ENCODE measurements at regions not wholly inside any gene's neighbourhood (a gene's known extent, or its start where the extent isn't known, plus 50 kb on each side); places are given as distances from the start of the nearest gene placed in this dataset.

DNA sequence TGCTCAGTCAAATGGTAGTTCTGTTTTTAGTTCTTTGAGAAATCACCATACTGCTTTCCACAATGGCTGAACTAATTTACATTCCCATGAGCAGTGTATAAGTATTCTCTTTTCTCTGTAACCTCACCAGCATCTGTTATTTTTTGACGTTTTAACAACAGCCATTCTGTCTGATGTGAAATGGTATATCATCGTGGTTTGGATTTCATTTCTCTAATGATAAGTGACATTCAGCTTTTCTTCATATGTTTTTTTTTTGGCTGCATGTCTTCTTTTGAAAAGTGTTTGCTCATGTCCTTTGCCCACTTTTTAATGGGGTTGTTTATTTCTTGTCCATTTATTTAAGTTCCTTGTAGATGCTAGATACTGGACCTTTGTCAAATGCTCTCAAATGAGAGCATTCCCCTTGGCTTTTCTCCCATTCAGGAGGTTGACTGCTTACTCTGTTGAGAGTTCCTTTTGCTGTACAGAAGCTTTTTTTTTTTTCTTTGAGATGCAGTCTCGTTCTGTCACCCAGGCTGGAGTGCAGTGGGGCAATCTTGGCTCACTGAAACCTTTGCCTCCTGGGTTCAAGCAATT, 58.7 kb upstream of the RGMB start:
- Histone ChIP-seq H3K27ac (no peak overlapping the region), H3K9ac (no peak overlapping the region), H3K4me2 (no peak overlapping the region), H3K4me1 (ENCODE audit: low read depth, poor library complexity, severe bottlenecking) (no peaks in the 10 kb centered on the region), H2AFZ (ENCODE audit: low read depth) (no peak overlapping the region), H3K27me3 (ENCODE audit: insufficient read depth, low read depth) (no peaks in the 10 kb centered on the region), H3K36me3 (ENCODE audit: insufficient read depth) (no peaks in the 10 kb centered on the region), H3K4me3 (IDR thresholded peaks at IDR 0.05; ENCODE audit: insufficient read depth, low read depth, low read length) (no peak overlapping the region), H3K79me2 (ENCODE audit: insufficient read depth, low read depth) (no peaks in the 10 kb centered on the region), H4K20me1 (ENCODE audit: insufficient read depth) (no peaks in the 10 kb centered on the region)
- TF ChIP-seq, protein P1, sequence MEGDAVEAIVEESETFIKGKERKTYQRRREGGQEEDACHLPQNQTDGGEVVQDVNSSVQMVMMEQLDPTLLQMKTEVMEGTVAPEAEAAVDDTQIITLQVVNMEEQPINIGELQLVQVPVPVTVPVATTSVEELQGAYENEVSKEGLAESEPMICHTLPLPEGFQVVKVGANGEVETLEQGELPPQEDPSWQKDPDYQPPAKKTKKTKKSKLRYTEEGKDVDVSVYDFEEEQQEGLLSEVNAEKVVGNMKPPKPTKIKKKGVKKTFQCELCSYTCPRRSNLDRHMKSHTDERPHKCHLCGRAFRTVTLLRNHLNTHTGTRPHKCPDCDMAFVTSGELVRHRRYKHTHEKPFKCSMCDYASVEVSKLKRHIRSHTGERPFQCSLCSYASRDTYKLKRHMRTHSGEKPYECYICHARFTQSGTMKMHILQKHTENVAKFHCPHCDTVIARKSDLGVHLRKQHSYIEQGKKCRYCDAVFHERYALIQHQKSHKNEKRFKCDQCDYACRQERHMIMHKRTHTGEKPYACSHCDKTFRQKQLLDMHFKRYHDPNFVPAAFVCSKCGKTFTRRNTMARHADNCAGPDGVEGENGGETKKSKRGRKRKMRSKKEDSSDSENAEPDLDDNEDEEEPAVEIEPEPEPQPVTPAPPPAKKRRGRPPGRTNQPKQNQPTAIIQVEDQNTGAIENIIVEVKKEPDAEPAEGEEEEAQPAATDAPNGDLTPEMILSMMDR (conservative IDR thresholded peaks at IDR 0.05; ENCODE audit: low read depth, low read length): no peak

DNA sequence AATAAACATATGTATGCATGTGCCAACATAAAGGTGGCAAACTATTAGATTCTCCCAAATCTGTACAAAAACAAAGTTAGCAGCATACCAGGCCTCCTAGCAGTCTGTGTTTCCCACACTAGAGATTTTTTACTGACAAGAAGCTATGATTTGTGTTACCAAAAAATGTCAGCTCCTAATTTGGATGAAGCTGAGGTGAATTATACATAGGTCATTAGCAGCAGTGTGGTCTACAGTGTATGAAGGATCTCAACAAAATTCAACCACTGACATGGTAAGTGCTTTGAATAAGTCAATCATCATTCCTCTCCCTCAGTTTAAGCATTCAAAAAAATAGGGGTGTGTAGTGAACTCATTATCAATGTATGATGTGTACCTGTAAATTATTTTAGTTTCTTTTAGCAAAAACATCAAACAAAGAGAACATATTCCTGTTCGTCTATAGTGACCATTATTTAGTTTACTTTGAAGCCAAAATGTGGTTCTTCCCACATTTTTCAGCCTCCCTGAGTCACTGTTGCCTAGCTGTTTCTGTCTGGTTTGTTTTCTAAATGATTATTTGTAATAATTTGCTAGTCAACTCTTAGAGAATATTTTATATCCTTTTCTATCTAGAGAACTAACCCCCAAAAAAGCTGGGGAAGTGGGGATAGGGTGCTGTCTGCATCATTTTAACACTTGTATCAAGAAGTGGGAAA, 52.1 kb upstream of the RGMB start:
- TF ChIP-seq, protein P1 (conservative IDR thresholded peaks at IDR 0.05; ENCODE audit: low read depth, low read length): no peak
- H3K4me2 ChIP-seq: no peak overlapping the region
- H3K9ac ChIP-seq: no peak overlapping the region
- no peak overlapping the region for H3K4me3 ChIP-seq (IDR thresholded peaks at IDR 0.05; ENCODE audit: insufficient read depth, low read depth, low read length)
- no peak overlapping the region for H2AFZ ChIP-seq (ENCODE audit: low read depth)
- no peak overlapping the region for H3K27ac ChIP-seq
- H3K36me3 ChIP-seq (ENCODE audit: insufficient read depth): no peaks in the 10 kb centered on the region
- H3K79me2 ChIP-seq (ENCODE audit: insufficient read depth, low read depth): no peaks in the 10 kb centered on the region
- H4K20me1 ChIP-seq (ENCODE audit: insufficient read depth): no peaks in the 10 kb centered on the region
- H3K4me1 ChIP-seq (ENCODE audit: low read depth, poor library complexity, severe bottlenecking): no peaks in the 10 kb centered on the region
- no peaks in the 10 kb centered on the region for H3K27me3 ChIP-seq (ENCODE audit: insufficient read depth, low read depth)

DNA sequence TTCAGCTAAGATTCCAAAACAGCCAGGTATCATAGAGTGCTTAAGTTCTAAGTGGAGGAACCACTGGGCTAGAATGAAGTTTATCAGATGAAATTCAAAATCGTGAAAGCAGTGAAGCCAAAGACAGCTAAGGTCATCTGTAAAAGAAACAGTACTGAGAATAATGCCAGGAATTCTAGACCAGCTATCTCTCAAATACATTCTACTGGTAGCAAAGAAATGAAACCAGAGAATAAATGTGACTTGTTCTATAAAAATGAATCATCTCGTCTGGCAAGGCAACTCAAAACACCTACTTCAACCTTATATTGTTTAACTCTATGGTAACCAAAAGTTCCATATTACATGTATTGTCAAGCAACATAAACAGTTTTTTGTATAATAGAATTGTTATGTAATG, 51.3 kb upstream of the RGMB start:
- H3K27ac ChIP-seq: no peak overlapping the region

DNA sequence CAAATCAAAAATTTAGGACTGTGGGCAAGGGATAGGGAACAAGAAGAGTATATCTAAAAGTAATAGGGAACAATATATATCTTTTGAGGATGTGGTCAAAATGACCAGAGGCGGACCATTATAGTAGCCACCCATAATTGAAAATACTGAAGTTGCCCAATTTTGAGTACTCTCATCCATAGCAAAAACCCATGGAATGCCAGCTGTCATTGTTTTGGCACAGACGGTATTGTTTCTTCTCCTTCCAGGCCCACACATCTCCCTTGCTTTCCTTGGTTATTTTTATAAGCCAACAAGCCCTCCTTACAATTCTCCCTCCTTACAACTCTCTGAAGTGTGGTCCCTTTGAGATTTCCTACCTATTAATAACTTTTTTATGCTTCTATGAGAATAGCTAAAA, 50.4 kb upstream of the RGMB start:
- Histone ChIP-seq H3K4me3 (IDR thresholded peaks at IDR 0.05; ENCODE audit: insufficient read depth, low read depth, low read length) (no peak overlapping the region), H3K9ac (no peak overlapping the region), H3K79me2 (ENCODE audit: insufficient read depth, low read depth) (no peaks in the 10 kb centered on the region), H3K27me3 (ENCODE audit: insufficient read depth, low read depth) (no peaks in the 10 kb centered on the region), H3K27ac (no peak overlapping the region), H3K36me3 (ENCODE audit: insufficient read depth) (no peaks in the 10 kb centered on the region), H3K4me1 (ENCODE audit: low read depth, poor library complexity, severe bottlenecking) (no peaks in the 10 kb centered on the region), H2AFZ (ENCODE audit: low read depth) (no peak overlapping the region), H4K20me1 (ENCODE audit: insufficient read depth) (no peaks in the 10 kb centered on the region), H3K4me2 (no peak overlapping the region)
- TF ChIP-seq, protein P1 (conservative IDR thresholded peaks at IDR 0.05; ENCODE audit: low read depth, low read length): no peak

More for the DNA sequence above, 51.3 kb upstream of the RGMB start:
- Histone ChIP-seq H3K4me2 (no peak overlapping the region), H4K20me1 (ENCODE audit: insufficient read depth) (no peaks in the 10 kb centered on the region), H2AFZ (ENCODE audit: low read depth) (no peak overlapping the region), H3K9ac (no peak overlapping the region), H3K4me1 (ENCODE audit: low read depth, poor library complexity, severe bottlenecking) (no peaks in the 10 kb centered on the region), H3K79me2 (ENCODE audit: insufficient read depth, low read depth) (no peaks in the 10 kb centered on the region), H3K27me3 (ENCODE audit: insufficient read depth, low read depth) (no peaks in the 10 kb centered on the region), H3K36me3 (ENCODE audit: insufficient read depth) (no peaks in the 10 kb centered on the region), H3K4me3 (IDR thresholded peaks at IDR 0.05; ENCODE audit: insufficient read depth, low read depth, low read length) (no peak overlapping the region)
- TF ChIP-seq, protein P1 (conservative IDR thresholded peaks at IDR 0.05; ENCODE audit: low read depth, low read length): no peak

Data from KMS-11 (cell line).